ENCODE measurements at regions not wholly inside any gene's neighbourhood (a gene's known extent, or its start where the extent isn't known, plus 50 kb on each side); places are given as distances from the start of the nearest gene placed in this dataset.
"Not testable (repeated sequence)": the region's sequence is repeated elsewhere in the genome, so short reads cannot be mapped to it uniquely, and the experiment has no call there.

DNA sequence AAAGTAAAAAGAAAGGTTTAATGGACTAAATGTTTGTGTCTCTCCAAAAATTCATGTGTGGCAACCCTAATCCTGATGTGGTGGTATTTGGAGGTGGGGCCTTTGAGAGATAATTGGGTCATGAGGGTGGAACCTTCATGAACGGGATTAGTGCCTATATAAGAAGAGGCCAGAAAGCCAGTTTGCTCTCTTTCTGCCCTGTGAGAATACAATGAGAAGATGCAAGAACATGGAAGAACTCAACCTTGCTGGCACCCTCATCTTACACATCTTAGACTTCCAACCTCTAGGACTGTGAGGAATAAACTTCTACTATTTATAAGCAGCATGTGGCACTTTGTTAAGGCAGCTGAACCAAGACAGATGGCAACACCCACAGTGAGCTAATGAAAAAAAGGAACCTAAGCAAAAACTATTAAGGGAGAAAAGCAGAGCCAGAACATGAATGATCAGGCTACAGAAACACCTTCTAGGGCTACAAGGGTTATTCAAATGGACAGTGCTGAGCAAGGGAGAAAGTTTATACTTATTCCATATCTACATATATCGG, 159.5 kb downstream of the PLK2 start:
- no peak overlapping the region for H3K4me3 Mint-ChIP-seq
- H3K36me3 Mint-ChIP-seq (ENCODE audit: low read depth), result no peaks in the 10 kb centered on the region
- no peaks in the 10 kb centered on the region for H3K9me3 Mint-ChIP-seq
- H3K27me3 Mint-ChIP-seq, result no peaks in the 10 kb centered on the region
- no peaks in the 10 kb centered on the region for H3K4me1 Mint-ChIP-seq
- no peak overlapping the region for H3K27ac Mint-ChIP-seq
- no peak for ATAC-seq (replicated peaks)

DNA sequence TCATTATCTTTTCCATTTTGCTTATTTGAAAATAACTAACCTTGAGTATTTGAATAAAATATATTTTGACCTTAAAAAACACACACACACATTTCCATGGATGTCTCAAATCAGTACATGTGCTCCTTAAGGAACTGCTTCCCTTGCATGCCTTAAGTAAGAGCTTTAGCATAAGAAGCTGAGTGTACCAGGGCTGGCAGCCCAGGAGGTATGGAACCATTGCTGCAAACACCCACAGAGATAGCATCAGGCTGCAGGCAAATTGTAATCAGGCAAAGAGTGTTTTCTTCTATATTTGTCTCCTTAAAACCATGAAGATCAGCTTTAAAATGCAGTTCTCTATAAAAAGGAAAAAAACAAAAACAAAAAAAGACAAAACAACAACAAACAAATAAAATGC, 160.6 kb downstream of the PLK2 start:
- H3K4me1 Mint-ChIP-seq, result peaks cover 6% of the 10 kb centered on the region
- peaks cover 3% of the 10 kb centered on the region for H3K9me3 Mint-ChIP-seq
- peaks cover 3% of the 10 kb centered on the region for H3K27me3 Mint-ChIP-seq
- no peak overlapping the region for H3K4me3 Mint-ChIP-seq
- ATAC-seq (replicated peaks), result no peak
- H3K27ac Mint-ChIP-seq, result no peak overlapping the region
- no peaks in the 10 kb centered on the region for H3K36me3 Mint-ChIP-seq (ENCODE audit: low read depth)

- ATAC-seq (replicated peaks), result peak; percentile 58
- H3K9me3 Mint-ChIP-seq, result peaks cover 3% of the 10 kb centered on the region
- H3K27me3 Mint-ChIP-seq, result peaks cover 3% of the 10 kb centered on the region
- H3K27ac Mint-ChIP-seq, result no peak overlapping the region
- peaks cover 6% of the 10 kb centered on the region for H3K4me1 Mint-ChIP-seq
- H3K36me3 Mint-ChIP-seq (ENCODE audit: low read depth), result no peaks in the 10 kb centered on the region
- H3K4me3 Mint-ChIP-seq, result no peak overlapping the region
These were observed 165.1 kb downstream of the PLK2 start for GRCh38 chr5:58294598-58295305.

DNA sequence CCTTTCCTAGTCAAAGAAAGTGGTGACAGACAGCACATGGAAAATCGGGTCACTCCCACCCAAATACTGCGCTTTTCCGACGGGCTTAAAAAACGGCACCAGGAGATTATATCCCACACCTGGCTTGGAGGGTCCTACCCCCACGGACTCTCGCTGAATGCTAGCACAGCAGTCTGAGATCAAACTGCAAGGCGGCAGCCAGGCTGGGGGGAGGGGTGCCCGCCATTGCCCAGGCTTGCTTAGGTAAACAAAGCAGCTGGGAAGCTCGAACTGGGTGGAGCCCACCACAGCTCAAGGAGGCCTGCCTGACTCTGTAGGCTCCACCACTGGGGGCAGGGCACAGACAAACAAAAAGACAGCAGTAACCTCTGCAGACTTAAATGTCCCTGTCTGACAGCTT, 171.6 kb downstream of the PLK2 start:
- H3K4me3 Mint-ChIP-seq; H3K4me1 Mint-ChIP-seq; ATAC-seq (replicated peaks); H3K9me3 Mint-ChIP-seq; H3K27ac Mint-ChIP-seq; H3K27me3 Mint-ChIP-seq; H3K36me3 Mint-ChIP-seq (ENCODE audit: low read depth): not testable (repeated sequence)

DNA sequence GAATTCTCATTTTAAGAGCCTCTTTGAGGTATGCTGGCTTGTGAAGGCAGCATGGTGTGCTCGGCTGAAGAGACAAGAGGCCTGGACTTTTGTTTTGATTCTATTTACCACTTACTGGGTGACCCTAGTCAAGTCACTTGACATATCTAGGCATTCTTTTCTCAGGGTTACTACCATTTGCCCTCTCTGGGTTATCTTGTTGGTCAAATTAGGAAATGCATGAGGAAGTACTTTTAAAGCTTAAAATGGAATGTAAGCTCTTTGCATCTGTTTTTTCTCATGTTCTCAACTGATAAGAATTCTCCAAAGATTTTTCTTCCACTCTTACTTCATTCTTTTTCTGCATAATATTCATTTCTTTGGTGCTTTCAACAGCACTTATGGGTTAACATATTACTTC, 173.1 kb downstream of the PLK2 start:
- ATAC-seq (replicated peaks), result no peak
- Mint-ChIP-seq H3K27me3 (peaks cover 3% of the 10 kb centered on the region), H3K36me3 (ENCODE audit: low read depth) (no peaks in the 10 kb centered on the region), H3K4me3 (no peak overlapping the region), H3K27ac (no peak overlapping the region), H3K9me3 (no peaks in the 10 kb centered on the region), H3K4me1 (no peaks in the 10 kb centered on the region)

DNA sequence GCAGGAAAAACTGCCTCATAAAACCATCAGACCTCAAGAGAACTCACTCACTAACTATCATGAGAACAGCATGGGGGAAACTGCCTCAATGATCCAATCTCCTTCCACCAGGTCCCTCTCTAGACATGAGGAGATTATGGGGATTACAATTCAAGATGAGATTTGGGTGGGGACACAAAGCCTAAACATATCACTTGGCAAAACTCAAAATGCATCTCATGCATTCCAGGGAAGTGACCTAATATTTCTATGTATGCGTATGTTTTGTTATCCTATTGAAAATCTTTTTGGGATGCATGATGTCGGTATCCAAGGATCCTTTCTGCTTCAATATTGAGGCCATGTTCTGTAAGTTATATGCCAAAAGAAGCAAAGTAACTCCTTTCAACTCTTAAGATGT, 174.0 kb downstream of the PLK2 start:
- Mint-ChIP-seq H3K4me3 (no peak overlapping the region), H3K36me3 (ENCODE audit: low read depth) (no peaks in the 10 kb centered on the region), H3K27me3 (peaks cover 3% of the 10 kb centered on the region), H3K4me1 (no peaks in the 10 kb centered on the region), H3K27ac (no peak overlapping the region), H3K9me3 (no peaks in the 10 kb centered on the region)
- ATAC-seq (replicated peaks), result no peak

GRCh38 chr5:58284886-58285285, 175.0 kb downstream of the PLK2 start:
- Mint-ChIP-seq H3K4me1 (no peaks in the 10 kb centered on the region), H3K4me3 (no peak overlapping the region), H3K27ac (no peak overlapping the region), H3K27me3 (peaks cover 6% of the 10 kb centered on the region), H3K9me3 (no peaks in the 10 kb centered on the region), H3K36me3 (ENCODE audit: low read depth) (no peaks in the 10 kb centered on the region)
- no peak for ATAC-seq (replicated peaks)

DNA sequence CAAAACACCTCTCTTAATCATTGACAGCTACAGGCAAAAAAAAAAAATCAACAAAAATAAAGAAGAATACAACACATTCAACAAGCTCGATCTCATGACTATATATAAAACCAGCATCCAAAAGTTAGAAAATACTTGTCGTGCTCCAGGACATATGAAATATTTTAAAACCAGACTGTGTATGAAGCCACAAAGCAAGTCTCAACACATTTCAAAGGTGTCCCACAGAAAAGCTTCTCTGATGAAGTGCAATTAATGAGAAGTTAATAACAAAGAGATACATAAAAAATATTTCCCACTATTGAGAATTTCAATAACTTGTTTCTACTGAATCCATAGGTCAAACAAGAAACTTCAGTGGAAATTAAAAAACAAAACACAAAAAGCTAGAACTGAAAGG, 178.7 kb downstream of the PLK2 start:
- no peaks in the 10 kb centered on the region for H3K36me3 Mint-ChIP-seq (ENCODE audit: low read depth)
- H3K4me3 Mint-ChIP-seq, result no peak overlapping the region
- H3K27me3 Mint-ChIP-seq, result peaks cover 5% of the 10 kb centered on the region
- no peak for ATAC-seq (replicated peaks)
- H3K9me3 Mint-ChIP-seq, result no peaks in the 10 kb centered on the region
- H3K4me1 Mint-ChIP-seq, result no peaks in the 10 kb centered on the region
- no peak overlapping the region for H3K27ac Mint-ChIP-seq

DNA sequence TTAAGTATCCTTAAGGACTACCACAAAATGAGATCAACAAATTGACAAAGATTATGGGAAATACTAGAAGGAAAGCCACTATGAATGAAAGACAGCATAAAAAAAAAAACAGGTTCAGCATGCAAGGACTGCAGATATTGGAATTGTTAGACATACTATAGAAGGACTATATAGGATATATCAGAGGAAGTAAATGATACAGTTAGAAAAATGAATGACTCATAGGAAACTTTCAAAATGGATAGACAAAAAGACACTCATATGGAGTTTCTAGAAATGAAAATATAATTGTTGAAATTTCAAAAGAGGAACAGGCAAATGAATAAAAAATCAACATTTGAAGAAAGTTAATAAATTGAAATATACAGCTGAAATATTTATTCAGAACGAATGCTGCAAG, 180.6 kb downstream of the PLK2 start:
- H3K27me3 Mint-ChIP-seq, result peaks cover 5% of the 10 kb centered on the region
- no peaks in the 10 kb centered on the region for H3K4me1 Mint-ChIP-seq
- no peak overlapping the region for H3K27ac Mint-ChIP-seq
- no peak overlapping the region for H3K4me3 Mint-ChIP-seq
- H3K9me3 Mint-ChIP-seq, result no peaks in the 10 kb centered on the region
- H3K36me3 Mint-ChIP-seq (ENCODE audit: low read depth), result no peaks in the 10 kb centered on the region
- ATAC-seq (replicated peaks), result peak; percentile 52

GRCh38 chr5:58276431-58276830, 183.5 kb downstream of the PLK2 start:
- no peak overlapping the region for H3K4me3 Mint-ChIP-seq
- H3K4me1 Mint-ChIP-seq, result no peaks in the 10 kb centered on the region
- no peaks in the 10 kb centered on the region for H3K36me3 Mint-ChIP-seq (ENCODE audit: low read depth)
- H3K27ac Mint-ChIP-seq, result no peak overlapping the region
- no peak for ATAC-seq (replicated peaks)
- peaks cover 10% of the 10 kb centered on the region for H3K27me3 Mint-ChIP-seq
- H3K9me3 Mint-ChIP-seq, result no peaks in the 10 kb centered on the region

- Mint-ChIP-seq H3K36me3 (ENCODE audit: low read depth) (no peaks in the 10 kb centered on the region), H3K4me3 (no peak overlapping the region), H3K9me3 (no peaks in the 10 kb centered on the region), H3K4me1 (no peaks in the 10 kb centered on the region), H3K27me3 (peaks cover 10% of the 10 kb centered on the region), H3K27ac (no peak overlapping the region)
- ATAC-seq (replicated peaks), result no peak
These were observed 184.4 kb downstream of the PLK2 start for GRCh38 chr5:58275516-58275915.

- peaks cover 5% of the 10 kb centered on the region for H3K27me3 Mint-ChIP-seq
- no peak overlapping the region for H3K27ac Mint-ChIP-seq
- ATAC-seq (replicated peaks), result no peak
- no peaks in the 10 kb centered on the region for H3K36me3 Mint-ChIP-seq (ENCODE audit: low read depth)
- H3K4me3 Mint-ChIP-seq, result no peak overlapping the region
- no peaks in the 10 kb centered on the region for H3K4me1 Mint-ChIP-seq
- H3K9me3 Mint-ChIP-seq, result no peaks in the 10 kb centered on the region
These were observed 185.7 kb downstream of the PLK2 start for GRCh38 chr5:58274191-58274590.

DNA sequence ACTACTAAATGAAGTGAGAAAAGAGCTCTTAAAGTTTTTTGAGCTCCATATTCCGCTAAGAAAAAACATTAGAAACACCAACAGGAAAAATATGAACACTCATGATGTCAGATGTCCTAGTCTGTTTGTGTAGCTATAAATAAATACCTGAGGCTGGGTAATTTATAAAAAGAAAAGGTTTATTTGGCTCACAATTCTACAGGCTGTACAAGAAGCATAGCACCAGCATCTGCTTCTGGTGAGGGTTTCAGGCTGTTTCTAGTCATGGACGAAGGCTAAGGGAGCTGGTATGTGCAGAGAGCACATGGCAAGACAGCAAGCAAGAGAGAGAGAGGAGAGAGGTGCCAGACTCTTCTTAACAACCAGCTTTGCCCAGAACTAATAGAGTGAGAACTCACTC, 186.2 kb downstream of the PLK2 start:
- Mint-ChIP-seq H3K4me3 (no peak overlapping the region), H3K9me3 (no peaks in the 10 kb centered on the region), H3K27me3 (peaks cover 5% of the 10 kb centered on the region), H3K4me1 (no peaks in the 10 kb centered on the region), H3K27ac (no peak overlapping the region), H3K36me3 (ENCODE audit: low read depth) (no peaks in the 10 kb centered on the region)
- ATAC-seq (replicated peaks), result no peak

DNA sequence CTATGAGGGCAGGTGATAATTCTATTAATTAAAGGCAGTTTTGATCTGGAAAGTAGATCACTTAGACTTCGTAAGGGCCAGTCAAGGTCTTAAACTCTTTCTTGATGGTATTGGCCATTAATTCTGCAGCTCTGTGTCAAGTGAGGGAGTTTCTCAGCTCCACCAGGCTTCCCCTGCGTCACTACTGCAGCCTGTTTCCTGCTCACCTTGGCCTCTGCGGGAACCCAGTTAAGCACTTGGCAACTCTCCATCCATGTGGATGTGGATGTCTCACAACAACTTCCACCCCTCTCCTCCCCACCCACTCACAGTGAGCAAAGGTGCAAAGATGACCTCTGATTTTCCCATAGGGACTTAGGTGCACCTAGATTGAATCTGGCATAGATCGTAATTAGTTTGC, 191.6 kb downstream of the PLK2 start:
- no peak overlapping the region for H3K27ac Mint-ChIP-seq
- H3K27me3 Mint-ChIP-seq, result peaks cover 11% of the 10 kb centered on the region
- no peak overlapping the region for H3K4me3 Mint-ChIP-seq
- H3K36me3 Mint-ChIP-seq (ENCODE audit: low read depth), result no peaks in the 10 kb centered on the region
- H3K4me1 Mint-ChIP-seq, result no peaks in the 10 kb centered on the region
- ATAC-seq (replicated peaks), result no peak
- H3K9me3 Mint-ChIP-seq, result no peaks in the 10 kb centered on the region

- no peak for ATAC-seq (replicated peaks)
- Mint-ChIP-seq H3K4me3 (no peak overlapping the region), H3K9me3 (peaks cover 3% of the 10 kb centered on the region), H3K27me3 (peaks cover 14% of the 10 kb centered on the region), H3K36me3 (ENCODE audit: low read depth) (no peaks in the 10 kb centered on the region), H3K4me1 (no peaks in the 10 kb centered on the region), H3K27ac (no peak overlapping the region)
These were observed 193.5 kb downstream of the PLK2 start for GRCh38 chr5:58266402-58266801.
